AG04450 (cell line): ENCODE measurements at regions not wholly inside any gene's neighbourhood (a gene's known extent, or its start where the extent isn't known, plus 50 kb on each side); places are given as distances from the start of the nearest gene placed in this dataset.

Experiments
- CTCF ChIA-PET: fragments of 300-600, 350-600 bp; formaldehyde crosslinking; extraction: SDS; loops from one replicate; lab custom pipeline; 2022; ENCODE audit warnings: antibody characterized with exemption, inconsistent platforms; lab: Charles Lee
- POLR2A ChIA-PET: fragments of 350-600 bp; formaldehyde crosslinking; extraction: SDS; loops from one replicate; lab custom pipeline; 2021; ENCODE audit warnings: antibody characterized with exemption, inconsistent platforms; lab: Yijun Ruan, JAX
- DNase-seq: peaks from one replicate; pipeline ENCODE4 v3.0.0-alpha.2; 2011; ENCODE audit warnings: low read depth, low spot score
- H3K27ac ChIP-seq: one replicate; pipeline ENCODE4 v1.5.1; 2012; ENCODE audit warnings: low read depth, low read length, control low read depth
- H3K27me3 ChIP-seq: one replicate; pipeline ENCODE4 v1.6.0; 2012; ENCODE audit warnings: low read length; ENCODE audit not compliant: control insufficient read depth, insufficient read depth
- H3K4me3 ChIP-seq: 2 replicates; pipeline ENCODE4 v1.5.1; 2011; ENCODE audit warnings: mild to moderate bottlenecking, low read depth, low read length, control low read depth
- H3K9me3 ChIP-seq: 2 replicates; pipeline ENCODE4 v1.5.1; 2012; ENCODE audit warnings: low read length; ENCODE audit not compliant: control insufficient read depth, insufficient read depth
- CTCF ChIP-seq: IDR thresholded peaks from 2 replicates; pipeline ENCODE4 v1.5.1; 2011; ENCODE audit warnings: low read depth, low read length, control low read depth, inconsistent platforms

- H3K4me3 ChIP-seq, result no peak overlapping the region
- TF ChIP-seq CTCF, result no peak
- no peaks in the 10 kb centered on the region for H3K9me3 ChIP-seq
- ChIA-PET CTCF (no interaction called here), POLR2A (no interaction called here)
- H3K27ac ChIP-seq, result no peak overlapping the region
- H3K27me3 ChIP-seq, result no peaks in the 10 kb centered on the region
- DNase-seq, result no peak
Observed at GRCh38 chr4:31324814-31325213, 604.6 kb downstream of the PCDH7 start.

- H3K27me3 ChIP-seq, result no peaks in the 10 kb centered on the region
- no peak for DNase-seq
- H3K4me3 ChIP-seq, result no peak overlapping the region
- no peak for TF ChIP-seq CTCF
- no peak overlapping the region for H3K27ac ChIP-seq
- ChIA-PET POLR2A (no interaction called here), CTCF (no interaction called here)
- no peaks in the 10 kb centered on the region for H3K9me3 ChIP-seq
Observed at GRCh38 chr4:31325300-31325699, 605.1 kb downstream of the PCDH7 start.

- CTCF ChIA-PET, result no interaction called here
- Histone ChIP-seq H3K9me3 (no peaks in the 10 kb centered on the region), H3K4me3 (no peak overlapping the region), H3K27me3 (no peaks in the 10 kb centered on the region), H3K27ac (no peak overlapping the region)
- no peak for TF ChIP-seq CTCF
- POLR2A ChIA-PET, result no interaction called here
- no peak for DNase-seq
Observed at GRCh38 chr4:31327031-31327430, 606.9 kb downstream of the PCDH7 start.

GRCh38 chr4:31328932-31329331 is 608.8 kb downstream of the PCDH7 start:
- no peak overlapping the region for H3K4me3 ChIP-seq
- no peaks in the 10 kb centered on the region for H3K9me3 ChIP-seq
- H3K27ac ChIP-seq, result no peak overlapping the region
- TF ChIP-seq CTCF, result no peak
- H3K27me3 ChIP-seq, result no peaks in the 10 kb centered on the region
- ChIA-PET POLR2A (no interaction called here), CTCF (no interaction called here)
- no peak for DNase-seq

- TF ChIP-seq CTCF, result no peak
- no peak for DNase-seq
- H3K27ac ChIP-seq, result no peak overlapping the region
- no peak overlapping the region for H3K4me3 ChIP-seq
- ChIA-PET POLR2A (no interaction called here), CTCF (no interaction called here)
- no peaks in the 10 kb centered on the region for H3K9me3 ChIP-seq
- no peaks in the 10 kb centered on the region for H3K27me3 ChIP-seq
Observed at GRCh38 chr4:31334086-31334910, 614.1 kb downstream of the PCDH7 start.
